Body of pancreas (tissue), 4 donors: ENCODE measurements at regions not wholly inside any gene's neighbourhood (a gene's known extent, or its start where the extent isn't known, plus 50 kb on each side); places are given as distances from the start of the nearest gene placed in this dataset.
A peak's percentile ranks its signal among the peaks of the same experiment; 100 is the strongest.

ENCODE experiments used
- ATAC-seq: fragments of 150-250 bp; one replicate; pipeline ENCODE4 v1.9.1; 2016
- DNase-seq, 4 donors: peaks; one replicate each; pipeline ENCODE4 v3.0.0-alpha.2; 2019
- H3K27ac ChIP-seq, 4 donors: fragments of 200-600 bp; sonication (generic); 1 replicate in 3 of 4; 2 replicates in 1 of 4; pipeline versions ENCODE4 v1.5.1 to v1.6.1; 2016 to 2019; ENCODE audit warnings: mild to moderate bottlenecking in 1 of 4, mixed read lengths in 1 of 4, moderate library complexity in 1 of 4
- H3K27me3 ChIP-seq, 2 donors: fragments of 200-600 bp; sonication (generic); one replicate each; pipeline ENCODE4 v1.6.0; 2016; ENCODE audit warnings: mild to moderate bottlenecking in 1 of 2
- H3K36me3 ChIP-seq, 2 donors: fragments of 200-600 bp; sonication (generic); replicated peaks in 1 of 2; 2 replicates each; pipeline ENCODE4 v1.5.1; 2016; ENCODE audit warnings: low read depth in 2 of 2; ENCODE audit not compliant: insufficient read depth in 1 of 2
- H3K4me1 ChIP-seq: fragments of 200-600 bp; sonication (generic); one replicate; pipeline ENCODE4 v1.6.0; 2016
- H3K4me3 ChIP-seq, 2 donors: fragments of 200-600 bp; sonication (generic); 1 replicate in 1 of 2; 2 replicates in 1 of 2; pipeline ENCODE4 v1.5.1; 2016 to 2019
- H3K9me3 ChIP-seq, 3 donors: fragments of 200-600 bp; sonication (generic); 1 replicate in 2 of 3; 2 replicates in 1 of 3; pipeline ENCODE4 v1.5.1; 2016
- CTCF ChIP-seq, 7 experiments: fragments of 450-650 bp in 4 of 7; fragments of 200-600 bp in 3 of 7; sonication (generic) in 3 of 7; IDR thresholded peaks; one replicate each; pipeline ENCODE4 v1.5.1; 2016 to 2019; ENCODE audit warnings: antibody characterized with exemption in 7 of 7
- POLR2A ChIP-seq, 3 donors: fragments of 450-650 bp; IDR thresholded peaks; one replicate each; pipeline ENCODE4 v1.6.1; 2016; ENCODE audit warnings: antibody characterized with exemption in 3 of 3, mild to moderate bottlenecking in 2 of 3
- WGBS, 2 donors: methylation state at CpG; one replicate each; pipeline ENCODE4 v1.1.5; 2017; 5-methylcytosine and 5-hydroxymethylcytosine counted together
- intact Hi-C: fragments of 100-400 bp; cut with DNase I; formaldehyde crosslinking; loops from one replicate; pipeline ENCODE4 v1.15.1; 2023

GRCh38 chr11:70627219-70627618 lies 228.9 kb downstream of the CTTN start:
- intact Hi-C loops = no loop called here
- no peak for TF ChIP-seq CTCF (IDR thresholded peaks at IDR 0.05)
- no peak for TF ChIP-seq POLR2A (IDR thresholded peaks at IDR 0.05)
- no peak overlapping the region for H3K4me3 ChIP-seq
- no peak for ATAC-seq
- peak in 1 of 4 donors; percentile 6 for DNase-seq
- WGBS, 2 donors = 69 to 77% methylated on average over 7 to 8 of the region's 8 CpGs
- no peaks in the 10 kb centered on the region for H3K27me3 ChIP-seq
- no peaks in the 10 kb centered on the region for H3K36me3 ChIP-seq
- H3K9me3 ChIP-seq = no peaks in the 10 kb centered on the region
- H3K4me1 ChIP-seq = peaks cover 4% of the 10 kb centered on the region
- no peak overlapping the region for H3K27ac ChIP-seq

DNA sequence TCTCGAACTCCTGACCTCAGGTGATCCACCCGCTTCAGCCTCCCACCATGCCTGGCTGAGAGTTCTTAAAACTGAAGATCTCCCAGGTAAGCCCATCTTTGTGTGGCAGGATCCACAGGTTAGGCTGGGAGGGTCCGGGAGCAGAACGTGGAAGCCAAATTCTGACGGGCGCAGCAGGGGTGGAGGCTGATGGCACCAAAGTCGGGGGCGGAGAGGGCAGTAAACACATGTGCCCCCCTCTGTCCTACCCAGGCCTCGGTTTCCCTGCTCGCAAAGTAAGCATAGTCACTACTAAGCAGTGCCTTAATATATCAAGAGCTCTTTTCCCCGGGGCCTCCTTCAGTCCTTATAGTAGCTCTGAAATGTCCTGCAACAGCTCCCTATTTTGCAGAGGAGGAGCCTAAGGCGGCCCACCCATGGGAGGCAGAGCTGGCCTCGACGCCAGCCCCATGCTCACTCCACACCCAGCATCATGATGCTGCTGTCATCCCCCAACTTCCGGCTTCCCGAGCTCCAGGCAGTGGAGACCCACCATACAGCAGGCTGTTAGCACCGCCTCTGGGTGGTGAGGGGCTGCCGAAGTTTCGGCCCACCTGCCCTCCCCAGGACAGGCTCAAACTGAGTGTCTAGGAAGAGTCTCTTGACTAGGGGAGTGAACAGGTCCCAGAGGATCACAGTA lies 230.0 kb downstream of the CTTN start:
- Histone ChIP-seq H3K27ac (no peak overlapping the region), H3K9me3 (no peaks in the 10 kb centered on the region), H3K4me1 (peaks cover 4% of the 10 kb centered on the region), H3K27me3 (no peaks in the 10 kb centered on the region), H3K4me3 (no peak overlapping the region), H3K36me3 (no peaks in the 10 kb centered on the region)
- intact Hi-C loops = no loop called here
- no peak for ATAC-seq
- no peak for TF ChIP-seq POLR2A (IDR thresholded peaks at IDR 0.05)
- TF ChIP-seq CTCF (IDR thresholded peaks at IDR 0.05) = no peak
- 91 to 94% methylated on average over 13 to 19 of the region's 19 CpGs for WGBS, 2 donors
- no peak for DNase-seq

DNA sequence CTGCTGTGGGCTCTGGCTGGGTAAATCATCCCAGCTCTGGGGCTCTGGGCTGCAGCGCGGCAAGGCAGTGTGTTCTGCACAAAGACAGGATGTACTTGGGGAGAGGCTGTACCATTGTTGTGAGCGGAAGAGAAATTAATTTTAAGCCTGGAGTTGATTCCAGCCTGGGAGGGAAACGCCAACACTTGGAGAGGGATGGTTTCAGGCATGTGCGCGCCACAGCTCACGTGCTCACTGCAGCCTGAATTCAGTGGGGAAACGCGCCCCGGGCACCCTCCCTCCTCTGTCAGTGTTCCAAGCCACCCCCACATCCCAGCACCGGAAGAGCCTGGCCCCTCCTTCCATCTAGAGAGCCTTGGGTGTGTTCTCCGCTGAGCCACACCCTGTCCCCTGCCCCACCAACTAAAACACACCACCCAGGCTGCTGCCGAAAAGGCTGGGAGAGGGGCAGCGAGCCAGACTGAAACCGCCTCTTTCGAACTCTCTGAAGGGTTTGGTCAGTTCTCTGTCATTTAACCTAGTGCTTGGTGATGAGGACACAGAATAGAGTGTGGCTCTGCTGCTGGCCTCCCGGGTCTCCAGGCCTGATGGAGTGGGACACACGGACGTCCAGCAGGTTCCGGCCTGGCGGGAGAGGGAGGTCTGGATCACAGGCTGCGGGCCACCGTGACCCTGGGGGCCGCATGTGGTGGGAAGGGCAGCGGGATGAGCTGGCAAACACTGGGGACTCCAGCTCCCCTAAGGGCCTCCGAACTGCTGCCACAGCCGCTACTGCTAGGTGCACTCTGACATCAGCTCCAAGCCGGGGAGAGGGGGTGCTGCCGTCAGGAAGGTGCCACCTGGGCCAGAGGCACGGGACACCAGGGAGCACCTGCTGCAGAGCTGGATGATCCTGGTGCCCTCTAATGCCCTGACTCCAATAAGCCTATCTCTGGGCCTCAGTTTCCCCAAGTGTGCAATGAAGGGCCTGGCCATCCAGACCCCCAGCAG lies 230.8 kb downstream of the CTTN start:
- no peak overlapping the region for H3K27ac ChIP-seq
- WGBS, 2 donors = 75 to 86% methylated on average over 26 to 27 of the region's 30 CpGs
- H3K27me3 ChIP-seq = no peaks in the 10 kb centered on the region
- intact Hi-C loops = no loop called here
- H3K9me3 ChIP-seq = no peaks in the 10 kb centered on the region
- DNase-seq = no peak
- no peak for ATAC-seq
- TF ChIP-seq POLR2A (IDR thresholded peaks at IDR 0.05) (no peak), CTCF (IDR thresholded peaks at IDR 0.05) (no peak)
- peaks cover 4% of the 10 kb centered on the region for H3K4me1 ChIP-seq
- H3K4me3 ChIP-seq = no peak overlapping the region
- H3K36me3 ChIP-seq = no peaks in the 10 kb centered on the region

DNA sequence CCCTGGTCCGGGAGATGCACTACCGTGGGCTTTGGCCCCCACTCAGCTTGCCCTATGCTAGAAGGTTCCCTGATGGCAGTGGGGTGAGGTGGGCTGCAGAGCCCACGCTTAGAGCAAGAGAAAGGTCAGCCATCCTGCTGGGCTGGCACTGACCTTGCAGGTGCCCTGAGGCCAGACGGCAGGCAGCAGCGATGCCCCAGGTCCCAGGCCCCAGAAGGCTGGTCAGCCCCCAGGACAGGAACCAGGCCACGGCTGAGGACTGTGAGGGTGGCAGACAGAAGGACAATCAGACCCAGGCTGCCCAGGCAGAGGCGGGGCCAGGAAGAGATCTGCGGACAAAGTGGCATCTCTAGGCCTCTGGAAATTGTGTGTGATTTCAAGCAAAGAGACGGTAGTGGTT lies 231.7 kb downstream of the CTTN start:
- 96 to 97% methylated on average over 9 of the region's 9 CpGs for WGBS, 2 donors
- Histone ChIP-seq H3K36me3 (no peaks in the 10 kb centered on the region), H3K4me1 (peaks cover 4% of the 10 kb centered on the region), H3K4me3 (no peak overlapping the region), H3K27me3 (no peaks in the 10 kb centered on the region), H3K9me3 (no peaks in the 10 kb centered on the region), H3K27ac (no peak overlapping the region)
- ATAC-seq (no peak), DNase-seq (no peak)
- intact Hi-C loops = no loop called here
- TF ChIP-seq CTCF (IDR thresholded peaks at IDR 0.05) (no peak), POLR2A (IDR thresholded peaks at IDR 0.05) (no peak)
